ENCODE measurements at regions not wholly inside any gene's neighbourhood (a gene's known extent, or its start where the extent isn't known, plus 50 kb on each side); places are given as distances from the start of the nearest gene placed in this dataset.
"Not testable (repeated sequence)": the region's sequence is repeated elsewhere in the genome, so short reads cannot be mapped to it uniquely, and the experiment has no call there.

GRCh38 chr13:111764996-111765395 is 302.0 kb upstream of the SOX1 start:
- TF ChIP-seq, protein P1, sequence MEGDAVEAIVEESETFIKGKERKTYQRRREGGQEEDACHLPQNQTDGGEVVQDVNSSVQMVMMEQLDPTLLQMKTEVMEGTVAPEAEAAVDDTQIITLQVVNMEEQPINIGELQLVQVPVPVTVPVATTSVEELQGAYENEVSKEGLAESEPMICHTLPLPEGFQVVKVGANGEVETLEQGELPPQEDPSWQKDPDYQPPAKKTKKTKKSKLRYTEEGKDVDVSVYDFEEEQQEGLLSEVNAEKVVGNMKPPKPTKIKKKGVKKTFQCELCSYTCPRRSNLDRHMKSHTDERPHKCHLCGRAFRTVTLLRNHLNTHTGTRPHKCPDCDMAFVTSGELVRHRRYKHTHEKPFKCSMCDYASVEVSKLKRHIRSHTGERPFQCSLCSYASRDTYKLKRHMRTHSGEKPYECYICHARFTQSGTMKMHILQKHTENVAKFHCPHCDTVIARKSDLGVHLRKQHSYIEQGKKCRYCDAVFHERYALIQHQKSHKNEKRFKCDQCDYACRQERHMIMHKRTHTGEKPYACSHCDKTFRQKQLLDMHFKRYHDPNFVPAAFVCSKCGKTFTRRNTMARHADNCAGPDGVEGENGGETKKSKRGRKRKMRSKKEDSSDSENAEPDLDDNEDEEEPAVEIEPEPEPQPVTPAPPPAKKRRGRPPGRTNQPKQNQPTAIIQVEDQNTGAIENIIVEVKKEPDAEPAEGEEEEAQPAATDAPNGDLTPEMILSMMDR (IDR thresholded peaks at IDR 0.05) = not testable (repeated sequence)
- TF ChIP-seq POLR2A (IDR thresholded peaks at IDR 0.05) = not testable (repeated sequence)

Data from right lobe of liver (tissue), 4 donors.